GM18502 (cell line): ENCODE measurements at regions not wholly inside any gene's neighbourhood (a gene's known extent, or its start where the extent isn't known, plus 50 kb on each side); places are given as distances from the start of the nearest gene placed in this dataset.
"Not testable (repeated sequence)": the region's sequence is repeated elsewhere in the genome, so short reads cannot be mapped to it uniquely, and the experiment has no call there.

ENCODE experiments used
- ATAC-seq: cut with Tn5 transposase; IDR thresholded peaks from one replicate; pipeline ENCODE4 v1.9.1; 2021; ENCODE audit warnings: mild to moderate bottlenecking; ENCODE audit not compliant: unreplicated experiment, poor library complexity

DNA sequence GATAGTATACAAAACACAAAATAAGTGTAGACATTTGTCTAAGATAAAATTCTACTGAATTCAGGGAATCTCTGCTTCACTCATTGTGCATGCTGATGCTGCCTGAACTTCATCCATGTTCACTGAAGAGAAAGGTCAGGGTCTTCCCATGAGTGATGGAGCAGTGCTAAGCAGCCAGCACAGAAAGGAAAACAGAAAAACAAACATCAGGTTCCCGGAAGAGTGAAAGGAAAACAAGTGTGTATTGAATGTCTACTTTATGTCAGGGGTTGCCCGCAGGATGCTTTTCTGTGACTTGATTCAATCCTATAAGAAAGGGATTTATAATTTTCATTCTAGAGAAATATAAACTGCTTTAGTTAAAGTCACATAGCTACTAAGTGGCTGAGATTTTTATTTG lies 522.4 kb downstream of the RAB28 start:
- ATAC-seq = no peak

DNA sequence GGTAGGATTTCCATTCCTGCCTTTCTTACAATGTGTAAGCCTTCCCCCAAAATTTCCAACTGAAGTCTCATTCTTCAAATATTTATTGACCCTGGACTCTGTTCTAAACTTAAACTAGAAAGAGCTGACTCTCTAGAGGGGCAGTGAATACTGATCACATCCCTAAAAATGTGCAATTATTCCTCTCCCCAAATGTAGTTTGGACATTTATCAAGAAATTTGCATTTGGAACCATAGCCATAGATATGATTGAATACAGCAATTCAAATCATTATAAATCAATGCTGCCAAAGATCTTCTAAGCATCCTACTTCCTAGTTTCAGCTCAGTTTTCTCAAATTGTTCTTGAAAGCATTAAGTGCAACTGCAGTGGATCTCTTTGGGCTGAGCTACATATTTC lies 525.7 kb downstream of the RAB28 start:
- no peak for ATAC-seq

DNA sequence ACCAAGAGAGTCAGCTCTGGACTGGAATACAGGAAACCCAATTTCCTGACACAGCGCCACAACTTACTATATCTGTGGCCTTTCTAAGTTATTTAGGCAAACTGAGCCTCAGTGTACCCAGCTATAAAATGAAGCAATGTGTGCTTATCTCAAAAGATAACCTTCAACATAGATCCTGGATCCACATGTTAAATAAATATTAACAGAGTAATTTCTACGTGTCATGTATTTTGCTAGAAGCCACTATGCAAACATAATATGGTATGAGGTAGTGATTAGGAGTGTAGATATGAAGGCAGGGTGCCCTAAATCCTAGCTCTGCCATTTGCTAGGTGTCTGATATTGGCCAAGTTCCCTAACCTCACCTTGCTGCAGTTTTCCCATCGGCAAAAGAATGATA lies 527.0 kb downstream of the RAB28 start:
- ATAC-seq = no peak

DNA sequence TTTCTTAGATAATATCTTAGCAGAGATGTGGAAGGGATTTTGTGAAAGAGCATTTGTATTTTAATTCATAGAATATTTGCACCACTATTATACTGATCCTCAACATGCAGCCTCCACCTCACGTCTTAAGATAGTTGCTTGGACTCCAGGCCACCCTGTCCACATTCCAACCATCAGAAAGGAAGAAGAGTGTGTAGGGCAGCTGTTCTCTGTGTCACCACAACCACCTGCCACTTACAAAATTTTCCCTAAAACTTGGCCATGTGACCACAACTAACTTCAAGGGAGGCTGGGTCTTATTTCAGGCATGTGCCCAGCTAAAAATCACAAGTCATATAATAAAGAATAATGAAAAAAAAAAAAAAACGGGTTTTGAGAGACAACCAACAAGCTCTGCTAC lies 528.1 kb downstream of the RAB28 start:
- no peak for ATAC-seq

DNA sequence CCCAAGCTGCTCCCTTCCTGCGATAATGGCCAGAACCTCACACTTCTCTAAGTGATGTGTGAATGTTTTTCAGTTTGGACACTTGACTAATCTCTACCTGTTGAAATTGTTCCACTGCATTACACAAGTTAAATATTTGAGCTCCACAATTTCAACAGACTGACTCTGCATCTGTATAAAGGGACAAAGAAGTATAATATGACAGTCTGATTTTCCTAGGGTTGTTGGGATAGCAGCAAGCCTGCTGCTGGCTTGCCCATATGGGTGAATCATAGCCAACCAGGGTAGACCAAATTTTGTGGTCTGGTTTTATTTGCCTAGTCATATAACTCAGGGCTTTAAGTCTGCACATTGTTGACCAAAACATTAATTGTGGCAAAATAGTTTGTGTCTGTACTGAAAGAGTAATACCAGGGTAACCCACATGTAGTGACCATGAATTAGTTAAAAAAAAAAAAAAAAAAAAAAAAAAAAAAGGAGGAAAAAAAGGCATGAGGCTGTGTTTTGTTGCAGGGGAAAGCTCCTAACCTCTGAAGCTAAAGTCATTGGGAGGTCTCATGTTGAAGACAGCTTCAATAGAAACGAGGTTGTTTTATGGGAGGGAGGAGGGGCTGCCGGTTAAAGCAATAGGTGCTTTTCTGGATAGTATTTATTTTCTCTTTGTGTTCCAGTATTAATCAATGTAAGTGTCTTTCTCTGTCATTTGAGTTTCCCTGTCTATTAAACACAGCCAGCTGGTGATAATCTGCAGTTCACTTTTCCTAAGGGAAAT lies 534.2 kb downstream of the RAB28 start:
- no peak for ATAC-seq

DNA sequence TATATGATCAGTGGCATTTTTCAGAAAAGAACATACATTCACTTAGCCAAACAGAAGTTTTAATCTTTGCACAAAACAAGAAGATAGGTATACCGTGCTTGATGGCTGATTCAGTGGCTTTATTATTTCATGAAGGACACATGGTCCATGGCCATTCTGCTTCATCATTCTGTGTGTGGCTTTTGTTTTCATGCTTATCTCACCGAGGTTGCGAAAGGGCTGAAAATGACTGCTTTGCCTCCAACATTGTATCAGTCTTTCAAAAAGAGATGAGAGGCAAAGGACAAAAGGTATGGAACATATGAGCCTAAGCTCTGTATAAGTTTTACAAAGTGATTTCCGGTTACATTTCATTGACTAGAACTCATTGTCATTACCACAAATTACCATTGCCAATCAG lies 541.1 kb downstream of the RAB28 start:
- ATAC-seq = no peak

DNA sequence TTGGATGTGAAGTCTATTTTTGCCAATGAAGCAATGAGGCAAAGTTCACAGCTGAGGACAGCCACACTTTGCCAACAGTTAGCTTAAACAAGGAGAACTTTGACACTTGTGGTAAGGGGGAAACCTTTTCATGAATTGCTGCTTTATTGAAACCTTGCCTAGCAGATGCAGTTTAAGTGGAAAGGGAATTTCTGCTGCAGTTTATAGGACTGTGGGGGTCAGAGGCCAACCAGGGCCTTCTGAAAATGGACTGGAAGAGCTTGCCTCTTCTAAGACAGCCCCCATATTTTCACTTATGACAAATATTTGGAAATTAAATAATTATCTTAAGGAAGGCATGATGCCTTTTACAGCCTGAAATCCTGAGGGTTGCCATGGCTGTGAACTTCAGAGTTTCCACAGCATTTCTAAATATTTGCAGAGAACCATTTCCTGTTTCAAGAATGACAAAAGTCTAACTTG lies 550.3 kb downstream of the RAB28 start:
- ATAC-seq = no peak

DNA sequence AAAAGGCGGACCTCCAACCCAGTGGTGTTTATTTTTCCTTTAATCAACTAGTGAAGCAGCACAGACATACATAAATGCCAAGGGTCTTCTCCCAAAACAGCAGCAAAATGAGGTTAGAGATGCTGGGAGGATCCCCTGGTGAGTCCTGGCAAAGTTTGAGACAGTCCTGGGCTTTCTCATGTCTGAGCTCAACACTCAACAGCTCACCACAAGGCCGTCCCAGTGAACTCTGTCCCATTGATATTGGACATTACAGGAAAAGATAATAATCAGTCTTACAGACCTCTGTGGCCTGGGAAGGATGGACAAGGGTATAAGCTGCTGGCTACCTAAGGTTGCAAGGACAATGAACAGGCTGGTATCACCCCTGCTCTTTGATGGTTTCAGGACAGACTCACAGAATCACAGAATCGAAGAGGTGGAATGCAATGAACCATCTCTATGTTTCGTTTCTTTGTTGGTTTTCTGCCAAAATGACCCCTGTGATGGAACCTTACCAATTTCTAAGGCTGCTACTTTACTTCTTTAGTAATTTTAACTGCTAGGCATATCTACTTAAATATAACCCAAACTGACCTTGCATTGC lies 551.8 kb downstream of the RAB28 start:
- no peak for ATAC-seq

DNA sequence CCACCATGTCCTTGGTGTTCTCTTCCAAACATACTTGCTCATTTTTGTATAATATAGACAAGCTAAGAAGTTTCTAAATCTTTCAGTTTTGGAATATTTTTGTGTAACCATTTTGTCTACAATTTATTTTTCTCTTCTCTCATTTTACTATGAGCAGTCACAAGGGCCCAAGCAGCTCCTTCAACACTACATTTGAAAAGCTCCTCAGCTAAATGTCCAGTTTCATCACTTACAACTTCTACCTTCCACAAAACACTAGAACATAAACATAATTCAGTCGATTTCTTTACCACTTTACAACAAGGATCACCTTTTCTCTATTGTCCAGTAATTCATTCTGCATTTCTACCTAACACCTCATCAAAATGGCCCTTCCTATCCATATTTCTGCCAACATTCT lies 554.4 kb downstream of the RAB28 start:
- ATAC-seq = no peak

DNA sequence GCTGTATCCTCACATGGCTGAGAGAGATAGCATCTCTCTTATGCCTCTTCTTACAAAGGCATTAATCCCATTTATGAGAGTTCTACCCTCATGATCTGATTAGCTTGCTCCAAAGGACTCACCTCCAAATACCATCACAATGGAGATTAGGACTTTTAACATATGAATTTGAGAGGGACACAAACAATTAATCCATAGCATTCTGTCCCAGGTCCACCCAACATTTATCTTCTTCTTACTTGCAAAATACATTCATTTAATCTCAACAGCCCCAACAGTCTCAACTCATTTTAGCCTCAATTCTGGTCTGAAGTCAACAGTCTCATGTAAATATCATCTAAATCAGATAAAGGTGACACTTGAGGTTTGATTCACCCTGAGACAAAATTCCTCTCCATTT lies 555.4 kb downstream of the RAB28 start:
- ATAC-seq = no peak

DNA sequence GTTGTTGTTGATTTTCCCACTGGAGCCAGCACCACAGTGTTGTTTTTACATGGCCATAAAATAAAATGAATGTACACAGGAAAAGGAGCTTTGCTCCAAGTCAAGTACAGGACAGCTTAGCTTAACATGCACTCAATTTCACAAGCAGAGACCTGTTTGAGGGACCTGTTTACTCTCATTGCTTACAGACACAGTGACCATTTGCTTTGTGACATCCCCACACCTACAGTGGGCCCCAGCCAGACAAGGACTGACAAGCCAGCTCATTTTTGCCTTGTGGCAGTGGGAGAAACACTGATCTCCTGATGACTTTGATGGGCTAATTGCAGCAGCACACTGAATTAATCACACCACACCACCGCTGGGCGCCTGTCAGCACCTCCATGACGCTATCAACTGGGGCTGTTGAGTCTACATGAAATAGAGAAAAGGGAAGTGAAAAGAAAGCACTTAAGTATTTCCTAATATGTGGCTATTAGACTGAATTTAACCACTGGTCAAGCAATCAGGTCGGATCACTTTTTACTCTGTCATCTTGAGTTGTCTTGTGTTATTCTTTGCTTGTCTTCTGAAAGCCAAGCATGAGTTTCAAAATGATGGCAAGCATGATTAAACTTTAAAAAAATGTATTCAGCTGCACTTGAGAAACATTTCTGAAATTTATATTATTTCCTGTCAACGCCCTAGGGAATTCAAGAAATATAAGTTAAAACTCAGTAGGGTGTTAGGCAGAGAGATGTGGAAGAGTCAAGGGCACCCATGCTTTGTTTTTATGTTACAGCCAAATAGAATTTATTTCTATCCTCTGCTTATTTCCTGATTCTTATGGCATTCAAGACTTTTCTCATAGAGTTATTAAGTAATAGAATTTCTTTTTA lies 557.7 kb downstream of the RAB28 start:
- no peak for ATAC-seq

DNA sequence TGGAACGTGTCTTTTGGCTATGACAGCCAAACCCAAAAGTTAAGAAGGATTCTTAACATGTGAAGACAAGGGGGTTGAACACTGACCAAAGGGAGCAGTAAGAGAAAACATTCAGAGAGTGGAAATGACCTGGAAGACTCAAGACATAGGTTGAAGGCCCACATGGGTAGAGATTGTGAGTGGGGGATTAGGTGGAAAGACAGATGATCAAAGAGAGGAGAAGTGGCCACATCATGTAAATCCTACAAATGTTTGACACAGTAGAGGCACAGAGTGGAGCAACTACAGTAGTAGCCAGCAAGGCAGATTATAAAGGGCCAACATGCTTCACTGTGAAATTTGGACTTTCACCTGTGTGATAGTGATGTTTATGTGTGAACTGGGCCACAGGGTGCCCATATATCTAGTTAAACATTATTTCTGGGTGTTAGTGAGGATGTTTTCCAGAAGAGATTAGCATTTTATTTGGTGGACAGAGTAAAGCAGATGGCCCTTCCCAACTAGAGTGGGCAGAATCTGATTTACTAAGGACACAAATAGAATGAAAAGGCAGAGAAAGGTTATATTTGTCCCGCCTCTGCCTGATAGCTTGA lies 559.3 kb downstream of the RAB28 start:
- no peak for ATAC-seq

DNA sequence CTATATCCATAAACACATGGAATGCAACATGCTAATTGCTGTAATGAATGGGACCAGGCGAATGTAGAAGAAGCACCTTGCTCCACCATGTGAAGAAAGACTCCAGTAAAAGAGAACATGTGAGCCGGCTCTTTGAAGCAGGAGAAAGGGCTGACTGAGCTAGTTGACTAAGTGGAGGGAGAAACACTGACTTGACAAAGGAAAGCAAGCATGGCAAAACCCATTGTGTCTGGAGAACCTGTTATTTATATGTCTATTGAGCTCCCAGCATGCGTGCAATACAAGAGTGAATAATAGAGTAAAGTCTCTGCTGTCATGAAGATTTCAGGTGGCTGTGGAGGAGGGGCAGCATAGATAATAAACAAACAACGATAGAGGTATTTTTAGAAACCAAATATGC lies 559.9 kb downstream of the RAB28 start:
- ATAC-seq = no peak

DNA sequence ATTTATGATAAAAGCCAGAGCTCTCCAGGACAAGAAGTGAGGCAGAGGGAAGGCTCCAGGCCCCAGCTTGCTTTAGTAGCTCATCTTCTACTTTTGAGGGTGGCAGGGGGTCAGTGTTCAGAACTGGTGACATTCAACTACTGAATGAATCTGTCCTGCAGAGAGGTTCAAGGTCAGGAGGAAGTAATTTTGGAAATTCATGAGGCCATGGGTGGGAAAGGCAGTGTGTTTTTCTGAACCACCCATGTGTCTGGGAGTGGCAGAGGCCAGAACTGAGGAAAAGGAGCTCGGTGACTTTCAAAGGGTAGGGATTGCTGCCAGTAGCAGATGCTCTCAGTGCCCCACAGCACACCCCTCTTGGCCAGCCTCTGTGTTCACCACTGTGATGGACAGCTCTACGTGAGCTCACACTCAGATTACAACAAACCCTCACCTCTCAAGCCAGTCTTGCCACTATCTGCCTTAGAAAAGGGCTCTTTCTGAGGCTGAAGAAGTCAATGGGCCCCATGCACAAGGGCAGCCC lies 571.2 kb downstream of the RAB28 start:
- ATAC-seq = no peak

DNA sequence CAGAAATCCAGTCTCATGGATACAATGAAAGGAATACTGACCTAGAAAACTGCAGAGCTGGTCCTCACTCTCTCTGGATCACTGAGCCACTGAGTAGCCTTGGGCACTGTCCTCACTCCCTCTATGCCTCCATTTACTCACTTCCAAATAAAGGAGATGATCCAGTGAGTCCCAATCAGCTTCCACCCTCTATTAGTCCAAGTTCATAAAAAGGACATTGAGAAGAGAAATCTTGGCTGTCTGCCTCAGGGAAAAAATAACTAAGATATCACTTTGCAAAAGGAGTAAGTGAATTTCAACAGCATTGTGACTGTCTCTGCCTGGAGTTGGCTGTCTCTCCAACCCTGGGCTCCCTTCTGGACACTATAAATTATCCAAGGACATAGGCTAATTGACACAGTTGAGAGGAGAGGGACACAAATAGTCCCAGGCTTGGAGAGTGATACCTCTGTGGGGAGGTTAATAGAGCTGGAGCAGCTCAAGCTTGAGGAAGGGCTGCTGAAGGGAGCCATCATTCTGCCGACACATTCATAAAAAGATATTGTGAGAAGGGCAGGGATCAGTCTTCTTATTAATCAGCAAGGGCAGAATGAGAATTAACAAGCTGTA lies 572.3 kb downstream of the RAB28 start:
- no peak for ATAC-seq

DNA sequence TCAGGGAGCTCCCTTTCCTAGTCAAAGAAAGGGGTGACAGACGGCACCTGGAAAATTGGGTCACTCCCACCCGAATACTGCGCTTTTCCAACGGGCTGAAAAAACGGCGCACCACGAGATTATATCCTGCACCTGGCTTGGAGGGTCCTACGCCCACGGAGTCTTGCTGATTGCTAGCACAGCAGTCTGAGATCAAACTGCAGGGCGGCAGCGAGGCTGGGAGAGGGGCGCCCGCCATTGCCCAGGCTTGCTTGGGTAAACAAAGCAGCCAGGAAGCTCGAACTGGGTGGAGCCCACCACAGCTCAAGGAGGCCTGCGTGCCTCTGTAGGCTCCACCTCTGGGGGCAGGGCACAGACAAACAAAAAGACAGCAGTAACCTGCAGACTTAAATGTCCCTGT lies 580.5 kb downstream of the RAB28 start:
- ATAC-seq = not testable (repeated sequence)

DNA sequence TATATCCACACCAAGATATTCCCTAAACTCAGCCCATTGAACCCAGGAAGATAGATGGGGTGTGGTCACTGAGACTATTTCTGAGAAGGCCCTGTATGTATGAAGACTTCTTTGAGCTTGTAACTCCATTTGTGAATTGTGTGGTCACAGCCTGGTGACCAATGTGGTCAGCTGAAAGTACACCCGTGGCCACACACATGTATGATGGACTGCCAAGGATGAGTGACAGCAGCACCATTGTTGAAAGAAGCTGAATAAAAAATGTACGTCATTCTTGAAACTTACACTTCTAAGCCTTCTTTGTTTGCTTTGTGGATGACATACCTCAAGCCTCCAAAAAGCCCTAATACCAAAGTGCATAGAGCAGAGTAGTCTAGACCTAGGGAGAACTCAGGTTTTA lies 581.4 kb downstream of the RAB28 start:
- no peak for ATAC-seq

DNA sequence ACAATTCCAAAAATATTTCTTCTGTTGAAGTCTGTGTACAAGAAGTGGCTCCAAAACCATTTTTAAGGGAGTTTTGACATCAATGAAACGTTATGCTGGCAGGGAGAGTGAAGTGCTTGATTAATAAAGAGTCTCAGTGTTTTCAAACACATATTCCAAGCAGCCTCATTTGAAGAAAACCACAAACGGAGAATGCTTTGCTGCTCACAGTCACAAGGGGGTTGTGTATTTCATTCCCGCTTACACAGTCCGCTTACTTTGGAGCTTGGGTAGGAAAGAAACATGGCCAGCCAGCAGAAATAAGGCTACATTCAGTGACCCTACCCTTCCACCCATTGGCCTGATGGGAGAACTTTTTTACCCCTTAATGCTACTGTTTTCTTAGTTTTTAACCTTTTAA lies 586.2 kb downstream of the RAB28 start:
- no peak for ATAC-seq

DNA sequence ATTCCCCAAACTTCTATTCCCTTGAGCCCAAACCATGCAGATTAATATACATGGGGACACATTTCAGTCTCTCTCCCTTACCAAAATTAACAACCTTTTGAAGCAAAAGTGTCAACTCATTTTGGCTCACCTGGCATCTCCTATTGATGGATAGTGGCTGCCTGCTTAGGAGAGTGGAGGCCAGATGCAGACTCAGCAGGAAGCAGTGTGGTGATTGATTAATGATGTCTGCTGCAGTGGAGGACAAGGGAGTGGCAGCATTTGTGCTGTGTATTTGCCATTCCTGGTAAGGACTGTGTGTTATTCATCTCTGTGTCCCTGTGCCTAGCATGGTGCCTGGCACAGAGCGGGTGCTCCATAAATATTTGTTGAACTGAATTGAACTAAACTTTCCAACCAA lies 590.1 kb downstream of the RAB28 start:
- no peak for ATAC-seq

DNA sequence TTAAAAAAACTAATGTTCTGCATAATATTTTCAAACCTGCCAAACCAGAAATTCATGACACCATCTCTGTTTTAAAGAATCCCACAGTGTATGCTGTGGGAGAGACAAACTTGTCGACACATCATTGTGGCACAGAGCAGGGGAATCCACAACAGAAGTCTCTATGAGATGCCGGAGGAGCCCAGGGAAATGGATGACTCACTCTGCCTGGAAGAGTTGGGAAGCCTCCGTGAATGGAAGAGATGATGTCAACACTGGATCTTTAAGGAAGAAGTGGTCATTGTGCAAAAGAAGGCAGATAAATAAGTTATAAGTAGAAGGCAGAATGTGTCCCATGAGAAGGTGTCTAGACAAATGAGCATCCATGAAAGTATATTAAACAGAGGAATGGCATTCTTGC lies 595.1 kb downstream of the RAB28 start:
- no peak for ATAC-seq
